Stimulated activated CD4-positive, alpha-beta T cell treated with anti-CD3 and anti-CD28 coated beads, Interleukin-4, amount 100 ng/mL, for 48 hours (primary cell): ENCODE measurements at regions not wholly inside any gene's neighbourhood (a gene's known extent, or its start where the extent isn't known, plus 50 kb on each side); places are given as distances from the start of the nearest gene placed in this dataset.
A peak's percentile ranks its signal among the peaks of the same experiment; 100 is the strongest.
"Not testable (repeated sequence)": the region's sequence is repeated elsewhere in the genome, so short reads cannot be mapped to it uniquely, and the experiment has no call there.

Source experiments
- DNase-seq, 2 donors: peaks; one replicate each; pipeline ENCODE4 v3.0.0-alpha.2; 2020; ENCODE audit warnings: low read depth in 2 of 2

DNA sequence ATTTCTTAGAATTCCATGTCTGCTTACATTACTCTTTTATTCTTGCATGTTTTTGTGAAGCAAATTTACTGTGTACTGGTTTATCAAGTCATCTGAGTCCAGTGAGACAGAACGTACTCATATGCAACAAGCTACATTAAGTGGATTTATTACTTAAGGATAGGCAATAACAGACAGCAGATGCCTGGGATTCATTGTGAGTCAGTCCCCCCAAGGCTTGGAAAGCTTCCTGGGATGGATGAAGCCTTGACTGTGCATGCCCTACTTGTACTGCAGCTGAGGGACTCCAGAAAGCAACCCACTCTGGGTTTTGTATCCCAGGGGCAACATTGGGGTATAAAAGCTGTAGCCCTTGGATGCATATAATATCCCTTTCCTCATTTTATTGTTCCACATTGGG, 113.4 kb upstream of the RAB18 start:
- DNase-seq, result no peak

DNA sequence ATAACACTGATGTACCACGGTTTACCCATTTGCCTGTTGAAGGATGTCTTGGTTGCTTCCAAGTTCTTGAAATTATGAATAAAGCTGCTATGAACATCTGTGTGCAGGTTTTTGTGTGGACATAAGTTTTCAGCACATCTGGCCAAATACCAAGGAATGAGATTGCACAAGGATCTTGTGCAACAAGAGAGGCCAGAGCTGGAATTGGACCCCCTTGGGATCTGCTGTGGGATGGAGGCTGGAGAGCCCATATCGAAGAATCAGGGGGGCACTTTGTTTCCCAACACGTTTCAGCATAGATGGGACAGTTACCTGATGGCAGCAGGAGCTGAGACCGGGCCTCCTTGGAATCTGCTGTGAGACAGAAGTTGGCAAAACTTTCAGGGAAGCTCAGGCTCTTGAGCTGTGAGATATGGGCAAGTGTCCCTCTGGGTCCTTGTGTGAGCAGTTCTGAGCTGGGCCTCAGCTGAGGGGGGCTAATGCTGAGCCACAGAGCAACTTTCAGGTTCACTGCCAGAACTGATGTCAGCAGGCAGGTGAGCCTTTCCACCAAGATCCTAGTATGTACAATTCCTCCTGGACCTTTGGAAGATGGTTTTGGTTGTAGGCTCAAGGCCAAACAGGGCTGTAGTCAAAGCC, 115.2 kb upstream of the RAB18 start:
- no peak for DNase-seq

DNA sequence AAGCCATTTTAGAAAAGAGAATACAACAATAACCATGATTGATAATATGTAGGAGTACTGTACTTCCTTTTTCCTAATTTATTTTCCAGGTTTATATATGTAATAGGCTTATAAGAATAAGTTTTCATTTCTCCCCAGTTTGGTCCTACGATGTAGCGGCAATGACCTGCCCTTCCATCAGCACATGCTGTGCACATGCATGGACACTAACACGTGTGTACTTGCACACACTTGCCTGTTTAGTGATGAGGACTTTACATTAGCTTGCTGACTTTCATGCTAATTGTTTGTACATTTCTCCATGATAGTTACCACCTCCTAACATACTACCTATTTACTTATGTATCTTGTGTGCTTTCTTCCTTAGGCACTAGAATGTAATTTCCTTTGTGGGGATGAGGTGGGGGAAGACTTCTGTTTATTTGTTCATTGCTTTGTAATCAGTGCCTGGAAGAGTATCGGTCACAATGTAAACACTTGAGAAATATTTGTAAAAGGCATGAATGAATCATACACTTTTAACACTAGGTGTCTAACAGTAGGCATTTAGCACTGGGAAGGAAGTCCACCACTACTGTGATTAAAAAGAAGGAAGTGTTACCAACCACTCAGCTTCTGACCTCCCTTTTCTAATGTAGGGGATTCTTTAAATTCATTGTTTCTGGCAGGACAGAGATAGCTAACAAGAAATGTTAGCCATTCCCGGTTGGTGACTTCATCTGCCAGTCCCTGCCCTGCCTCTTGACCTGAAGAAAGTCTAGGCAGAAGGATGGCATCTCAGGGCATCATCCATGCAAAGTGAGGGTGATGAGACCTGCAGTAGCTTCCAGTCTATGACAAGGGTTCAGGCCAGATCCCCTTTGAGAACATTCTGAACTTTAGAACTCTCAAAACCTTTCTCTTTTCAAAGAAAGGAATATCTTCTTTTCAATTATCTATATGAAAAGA, 120.2 kb upstream of the RAB18 start:
- no peak for DNase-seq

DNA sequence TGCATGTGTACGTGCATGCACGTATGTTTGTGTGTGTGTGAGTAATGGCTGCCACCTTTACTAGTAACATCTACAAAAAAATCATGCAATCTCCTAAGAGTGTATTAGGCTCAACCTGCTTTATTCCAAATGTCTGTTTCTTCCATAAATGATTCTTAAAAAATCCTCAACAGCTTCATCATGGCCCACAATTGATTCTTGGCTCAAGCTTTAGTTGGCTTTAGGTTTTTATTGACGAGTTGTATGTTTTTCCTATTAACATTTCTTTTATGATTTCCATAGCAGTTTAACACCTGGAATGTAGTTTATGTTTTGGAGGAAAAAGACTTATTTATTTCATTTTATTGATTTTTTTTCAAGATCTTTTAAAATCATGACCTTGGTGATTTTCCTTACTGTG, 121.9 kb upstream of the RAB18 start:
- no peak for DNase-seq

DNA sequence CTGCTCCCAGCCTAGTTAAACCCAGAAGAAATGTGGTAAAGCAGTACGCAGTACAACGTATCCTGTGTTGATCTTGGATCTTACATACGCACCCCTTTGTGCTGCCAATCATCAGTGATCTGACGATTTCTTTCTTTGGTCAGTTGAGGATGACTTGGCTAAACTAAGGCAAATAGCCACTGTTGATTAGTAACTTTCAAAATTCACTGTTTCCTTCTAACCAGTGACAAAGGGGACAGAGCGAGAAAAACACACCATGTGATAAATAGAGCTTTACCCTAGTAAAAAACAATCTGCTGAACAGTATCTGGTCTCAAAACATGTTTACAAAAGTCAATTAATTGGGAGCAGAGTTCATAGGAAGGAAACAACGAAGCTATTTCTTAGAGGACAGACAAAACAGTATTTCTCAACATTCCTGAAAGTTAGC, 123.2 kb upstream of the RAB18 start:
- no peak for DNase-seq

DNA sequence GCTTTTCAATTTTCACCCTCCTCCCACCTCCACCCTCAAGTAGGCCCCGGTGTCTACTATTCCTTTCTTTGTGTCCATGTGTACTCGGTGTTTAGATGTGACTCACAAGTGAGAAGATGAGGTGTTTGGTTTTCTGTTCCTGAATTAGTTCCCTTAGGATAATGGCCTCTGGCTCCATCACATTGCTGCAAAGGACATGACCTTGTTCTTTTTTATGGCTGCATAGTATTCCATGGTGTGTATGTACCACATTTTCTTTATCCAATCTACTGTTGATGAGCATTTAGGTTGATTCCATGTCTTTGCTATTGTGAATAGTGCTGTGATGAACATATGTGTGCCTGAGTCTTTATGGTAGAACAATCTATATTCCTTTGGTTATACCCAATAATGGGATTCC, 125.1 kb upstream of the RAB18 start:
- not testable (repeated sequence) for DNase-seq

DNA sequence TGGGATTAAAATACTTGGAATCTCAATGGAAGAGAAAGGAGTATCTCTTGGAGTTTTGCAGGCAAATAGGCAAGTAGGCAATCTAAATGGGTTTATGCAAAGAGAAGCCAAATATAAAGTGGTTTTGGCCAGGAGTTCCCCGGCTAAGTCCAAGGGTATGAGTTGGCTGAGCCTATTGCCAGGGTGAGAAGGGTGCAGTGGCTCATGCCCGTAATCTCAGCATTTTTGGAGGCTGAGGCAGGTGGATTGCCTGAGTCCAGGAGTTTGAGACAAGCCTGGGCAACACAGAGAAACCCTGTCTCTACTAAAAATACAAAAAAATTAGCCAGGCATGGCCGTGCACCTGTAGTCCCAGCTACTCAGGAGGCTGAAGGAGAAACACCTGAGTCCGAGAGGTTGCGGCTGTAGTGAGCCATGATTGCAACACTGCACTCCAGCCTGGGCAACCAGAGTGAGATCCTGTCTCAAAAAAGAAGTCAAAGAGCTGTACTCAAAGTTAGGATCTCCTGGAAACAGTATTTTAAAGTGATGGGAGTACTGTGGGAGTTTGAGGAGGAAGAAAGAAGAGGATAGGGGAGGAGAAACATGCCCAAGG, 130.4 kb upstream of the RAB18 start:
- DNase-seq, result no peak

DNA sequence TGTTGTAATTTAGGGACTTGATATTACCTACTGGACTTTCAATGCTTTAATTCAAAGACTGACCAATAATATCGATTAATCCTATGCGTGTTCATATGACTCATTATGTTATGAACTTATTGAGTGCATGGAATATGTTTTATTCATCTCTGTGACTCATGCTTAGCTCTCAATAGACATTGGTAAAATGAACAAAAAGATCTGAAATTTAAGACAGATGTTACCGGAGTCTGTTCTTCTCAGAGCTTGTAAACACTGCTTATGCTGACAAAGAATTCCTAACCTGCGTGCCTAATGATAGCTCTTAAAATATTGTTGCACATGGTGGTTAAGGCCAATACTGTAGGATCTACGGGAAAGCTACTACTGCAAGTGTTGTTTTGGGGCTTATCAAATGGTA, 131.5 kb upstream of the ACBD5 start:
- DNase-seq, result no peak

DNA sequence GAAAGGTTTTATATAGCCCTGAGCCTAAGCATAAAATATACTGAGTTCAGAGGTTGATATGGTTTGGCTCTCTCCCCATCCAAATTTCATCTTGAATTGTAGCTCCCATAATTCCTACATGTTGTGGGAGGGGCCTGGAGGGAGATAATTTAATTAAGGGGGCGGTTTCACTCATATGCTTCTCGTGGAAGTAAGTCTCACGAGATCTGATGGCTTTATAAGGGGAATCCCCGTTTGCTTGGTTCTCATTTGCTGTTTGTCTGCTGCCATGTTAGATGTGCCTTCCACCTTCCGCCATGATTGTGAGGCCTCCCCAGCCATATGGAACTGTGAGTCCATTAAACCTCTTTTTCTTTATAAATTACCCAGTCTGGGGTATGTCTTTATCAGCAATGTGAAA, 130.8 kb upstream of the ACBD5 start:
- DNase-seq, result not testable (repeated sequence)

DNA sequence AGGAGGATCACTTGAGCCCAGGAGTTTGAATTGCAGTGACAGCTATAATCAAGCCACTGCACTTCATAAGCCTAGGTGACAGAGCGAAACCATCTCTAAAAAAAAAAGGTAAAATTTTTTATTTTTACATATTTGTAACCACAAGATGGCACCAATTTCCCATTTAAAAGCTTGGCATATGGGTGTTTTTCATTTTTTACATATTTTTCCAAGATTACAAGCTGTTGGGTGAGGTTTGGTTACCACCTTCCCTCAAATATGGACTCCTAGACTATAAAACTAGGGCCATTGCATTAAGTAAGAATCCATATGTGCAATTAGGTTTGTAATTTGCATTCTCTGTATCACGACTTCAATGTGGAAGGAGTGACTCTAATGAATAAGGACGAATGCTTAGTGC, 129.3 kb upstream of the ACBD5 start:
- DNase-seq, result no peak

DNA sequence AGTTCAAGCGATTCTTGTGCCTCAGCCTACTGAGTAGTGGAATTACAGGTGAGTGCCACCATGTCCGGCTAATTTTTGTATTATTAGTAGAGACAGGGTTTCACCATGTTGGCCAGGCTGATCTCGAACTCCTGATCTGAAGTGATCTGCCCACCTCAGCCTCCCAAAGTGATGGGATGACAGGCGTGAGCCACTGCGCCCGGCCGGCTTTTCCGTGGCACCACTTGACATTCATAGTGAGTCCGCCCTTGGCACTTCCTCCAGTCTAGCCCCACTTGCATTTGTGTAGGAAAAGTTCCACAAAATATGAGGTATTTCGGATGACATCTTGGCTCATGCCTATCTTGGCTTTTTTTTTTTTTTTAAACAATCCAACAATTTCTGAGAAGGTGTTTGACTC, 128.1 kb upstream of the ACBD5 start:
- DNase-seq, result no peak

DNA sequence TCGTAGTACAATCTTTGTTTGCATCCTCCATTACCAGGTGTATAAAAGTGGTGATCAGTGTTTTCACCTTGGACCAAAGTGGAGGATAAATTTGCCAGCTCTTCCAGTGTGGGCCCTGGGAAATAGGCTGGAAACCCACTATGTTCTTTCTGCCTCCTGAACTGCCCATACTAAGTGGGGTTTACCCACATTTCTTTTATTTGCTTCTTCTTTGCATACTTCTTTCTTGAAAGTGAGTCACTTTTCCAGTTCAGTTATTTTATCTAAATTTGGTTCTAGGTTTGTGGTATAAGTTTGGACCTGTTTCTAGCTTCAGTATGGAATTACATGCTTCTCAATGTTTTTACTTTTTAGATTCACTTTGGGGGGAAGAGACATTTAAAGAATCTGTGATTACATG, 126.2 kb upstream of the ACBD5 start:
- DNase-seq, result no peak

DNA sequence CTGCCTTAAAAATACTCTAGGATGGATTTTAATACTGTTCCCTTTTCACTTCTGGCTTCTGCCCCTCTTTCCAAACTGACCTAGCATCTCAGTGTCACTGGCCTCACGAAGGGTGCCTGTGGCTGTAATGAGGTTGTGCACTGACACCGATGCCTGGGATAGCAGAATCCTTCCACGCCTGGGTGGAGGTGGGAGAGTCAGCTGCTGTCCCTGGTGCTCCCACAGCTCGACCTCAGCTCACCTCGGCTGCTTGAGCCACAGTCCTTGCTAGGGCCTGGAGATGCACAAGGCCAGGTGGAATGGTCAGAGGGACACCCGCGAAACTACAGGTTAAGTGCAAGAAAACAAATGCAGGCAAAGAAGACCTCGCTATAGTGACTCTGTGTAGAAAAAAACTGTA, 123.4 kb upstream of the ACBD5 start:
- DNase-seq, result no peak

DNA sequence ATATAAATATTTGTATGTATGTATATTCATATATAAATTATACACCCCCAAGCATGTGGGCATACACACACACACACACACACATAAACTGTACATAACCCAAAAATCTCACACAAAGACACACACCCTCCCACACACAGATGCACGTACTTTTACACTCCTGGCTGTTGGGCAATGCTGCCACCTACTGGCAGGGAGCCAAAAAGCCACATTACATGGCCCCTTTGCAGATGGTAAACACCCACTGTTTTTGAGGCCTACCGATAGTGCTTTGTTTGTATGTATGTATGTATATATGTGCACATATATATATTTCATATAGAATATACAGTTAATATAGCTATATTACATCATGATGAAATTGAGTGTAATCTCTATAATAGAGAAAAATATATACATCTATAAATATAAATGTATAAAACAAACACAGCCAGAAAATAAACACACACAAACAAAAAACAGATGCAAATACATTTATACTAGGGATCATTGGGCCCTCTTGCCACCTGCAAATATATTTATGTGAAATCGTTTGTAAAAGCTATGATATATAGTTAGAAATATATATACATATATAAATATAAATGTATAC, 120.1 kb upstream of the ACBD5 start:
- DNase-seq, result peak; percentile 72 to 73

DNA sequence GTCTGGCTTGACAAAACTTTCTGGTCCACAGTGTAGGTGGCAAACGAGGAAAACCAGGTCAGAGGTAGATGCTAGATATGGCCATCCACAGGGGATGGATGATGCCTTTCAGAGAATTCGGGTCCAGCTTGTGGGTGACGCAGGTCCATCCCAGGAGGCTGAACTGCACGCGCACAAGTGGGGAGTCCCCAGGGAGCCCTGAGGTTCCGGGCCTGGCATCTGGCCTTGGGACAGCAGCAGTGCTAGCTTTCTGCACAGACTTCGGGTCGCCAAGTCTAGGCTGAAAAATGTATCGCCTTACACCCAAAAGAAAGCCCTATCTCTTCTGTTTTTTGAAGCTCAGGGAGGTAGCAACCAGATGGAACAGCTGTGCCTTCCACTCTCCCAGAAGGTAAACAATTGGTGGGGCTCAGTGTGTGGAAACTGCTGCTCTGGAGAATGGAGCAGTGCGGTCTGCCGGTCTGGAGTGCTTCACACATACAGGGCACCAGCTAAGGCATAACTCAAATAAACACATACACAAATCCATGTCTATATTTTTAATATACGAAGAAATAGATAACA, 119.3 kb upstream of the ACBD5 start:
- DNase-seq, result no peak

DNA sequence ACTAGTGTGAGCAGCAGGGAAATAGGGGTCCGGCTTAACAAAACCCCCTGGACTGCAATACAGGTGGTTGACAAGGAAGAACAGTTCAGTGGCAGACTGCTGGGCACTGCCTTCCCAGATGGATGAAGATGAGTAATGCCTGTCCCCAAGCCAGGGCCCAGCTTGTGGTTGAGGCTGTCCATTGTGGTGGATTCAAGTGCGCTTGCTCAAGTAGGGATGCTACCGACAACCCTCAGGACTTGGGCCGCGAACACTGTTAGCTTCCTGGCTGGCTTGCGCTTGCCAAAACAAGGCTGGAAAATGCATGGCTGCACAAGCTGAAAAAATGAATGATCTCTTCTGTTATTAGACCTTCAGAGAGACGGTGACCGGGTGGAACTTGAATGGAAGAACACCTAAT, 116.1 kb upstream of the ACBD5 start:
- DNase-seq, result no peak

DNA sequence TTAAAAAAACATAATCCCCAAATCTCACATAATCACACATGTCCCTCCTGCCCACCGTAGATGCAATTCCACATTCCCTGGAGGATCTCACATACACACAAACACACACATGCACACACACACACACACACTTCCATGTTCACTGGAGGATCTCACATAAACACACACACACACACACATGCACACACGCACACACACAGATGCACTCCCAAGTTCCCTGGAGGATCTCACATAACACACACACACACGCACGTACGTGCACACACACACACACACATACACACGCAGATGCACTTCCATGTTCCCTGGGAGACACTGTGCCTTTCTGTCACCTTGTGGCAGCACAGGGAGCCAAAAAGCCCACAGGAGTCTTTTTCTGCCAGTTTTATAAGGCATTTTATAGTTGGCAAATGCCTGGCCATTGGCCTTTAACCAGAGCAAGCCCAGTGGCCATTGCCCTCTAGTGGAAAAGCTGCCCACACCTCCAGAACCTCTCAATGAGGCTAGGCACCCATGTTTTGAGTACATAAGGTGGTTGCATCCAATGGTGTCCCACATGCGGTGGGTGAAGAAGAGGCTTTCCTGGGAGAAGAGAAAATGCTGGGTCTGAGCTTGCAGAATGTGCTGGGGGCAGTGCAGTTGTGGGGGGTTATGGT, 115.4 kb upstream of the ACBD5 start:
- DNase-seq, result no peak

DNA sequence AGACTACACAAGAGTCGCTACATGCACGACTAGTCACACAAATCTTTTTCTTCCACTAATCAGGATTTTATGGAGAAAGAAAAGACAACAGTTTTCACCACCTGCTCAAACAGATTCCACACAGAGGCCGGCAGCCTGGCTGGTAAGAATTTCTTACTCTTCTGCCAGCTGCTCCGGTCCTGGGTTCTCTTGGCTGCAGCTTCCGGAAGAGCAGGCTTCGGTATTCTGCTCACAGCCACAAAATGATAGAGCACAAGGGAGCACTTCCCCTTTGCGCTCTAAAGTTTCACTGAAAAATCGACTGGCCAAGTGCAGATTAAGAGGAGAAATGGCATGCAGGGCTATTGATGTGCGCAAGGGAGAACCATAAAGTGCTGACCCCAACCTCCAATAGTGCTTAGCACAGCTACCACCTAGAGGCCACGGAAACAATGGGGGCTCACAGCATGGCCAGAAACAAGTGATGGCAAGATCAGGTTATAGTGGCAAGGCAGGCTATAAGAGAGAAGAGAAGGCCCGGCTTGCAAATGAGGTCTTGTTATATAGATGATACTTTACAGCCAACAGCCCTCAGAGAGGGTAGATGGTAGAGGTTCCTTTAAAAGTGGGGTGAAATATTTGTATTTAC, 114.2 kb upstream of the ACBD5 start:
- DNase-seq, result not testable (repeated sequence)

DNA sequence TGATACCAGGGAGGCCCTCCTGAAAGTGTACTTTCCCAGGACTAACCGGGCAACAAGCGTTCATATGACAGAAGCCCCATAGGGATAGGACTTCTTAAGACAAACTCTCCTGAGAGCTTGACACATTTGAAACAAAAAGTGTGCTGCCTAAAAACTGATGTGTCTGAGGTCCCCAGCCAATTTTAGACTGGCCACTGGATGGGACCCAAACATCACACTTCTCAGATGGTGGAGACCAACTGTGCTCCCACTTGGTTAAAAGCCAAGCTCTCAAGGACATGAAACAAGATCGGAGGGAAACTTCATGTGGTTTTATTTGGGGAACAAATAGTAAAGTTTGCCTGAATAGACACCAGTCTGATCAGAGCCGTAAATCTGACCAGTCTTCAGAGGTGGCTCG, 113.5 kb upstream of the ACBD5 start:
- not testable (repeated sequence) for DNase-seq

DNA sequence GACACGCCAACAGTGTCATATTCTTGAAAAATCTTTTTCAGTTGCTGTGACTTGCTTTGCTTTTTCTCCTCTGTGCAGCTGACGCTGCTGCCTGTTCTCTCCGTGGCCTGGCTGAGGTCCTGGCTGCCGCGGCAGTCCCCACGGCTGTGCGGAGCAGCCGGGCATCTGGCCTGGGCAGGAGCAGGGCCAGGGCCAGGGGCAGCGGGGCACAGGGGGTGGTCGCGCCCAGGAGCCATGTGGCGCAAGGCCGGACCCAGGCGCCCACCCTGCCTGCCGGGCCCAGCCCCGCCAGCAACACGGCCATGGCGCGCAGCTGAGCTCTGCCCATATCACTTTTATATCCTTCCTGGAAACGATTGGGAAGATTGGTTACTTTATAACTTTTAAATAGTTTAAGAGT, 109.4 kb upstream of the ACBD5 start:
- DNase-seq, result no peak

DNA sequence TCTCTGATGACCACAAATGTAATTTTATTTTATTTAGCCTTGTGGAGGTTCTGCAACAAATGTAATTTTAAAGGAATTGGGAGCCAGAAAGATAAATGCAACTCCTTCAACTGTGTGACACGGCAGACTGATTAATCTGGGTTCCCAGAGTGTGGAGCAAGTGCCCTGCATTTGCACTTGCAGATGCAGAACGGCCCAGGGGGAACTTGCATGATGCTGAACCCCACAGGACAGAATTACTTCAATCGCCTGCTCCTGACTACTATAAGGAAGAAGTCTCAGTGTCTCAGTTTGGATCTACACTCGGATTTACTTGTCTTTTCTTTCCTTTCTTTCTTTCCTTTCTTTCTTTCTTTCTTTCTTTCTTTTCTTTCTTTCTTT, 107.2 kb upstream of the ACBD5 start:
- not testable (repeated sequence) for DNase-seq
